22Rv1 (cell line): ENCODE measurements at regions not wholly inside any gene's neighbourhood (a gene's known extent, or its start where the extent isn't known, plus 50 kb on each side); places are given as distances from the start of the nearest gene placed in this dataset.

ENCODE experiments used
- H3K27ac ChIP-seq: fragments of 450-650 bp; 2 replicates; pipeline ENCODE4 v1.5.1; 2017
- ZFX ChIP-seq: fragments of 450-650 bp; IDR thresholded peaks from 2 replicates; pipeline ENCODE4 v1.6.1; 2017; ENCODE audit warnings: antibody characterized with exemption, borderline replicate concordance
- TF ChIP-seq, protein P1 (sequence below): fragments of 450-650 bp; IDR thresholded peaks from 2 replicates; pipeline ENCODE4 v1.5.1; 2017; ENCODE audit warnings: mild to moderate bottlenecking

DNA sequence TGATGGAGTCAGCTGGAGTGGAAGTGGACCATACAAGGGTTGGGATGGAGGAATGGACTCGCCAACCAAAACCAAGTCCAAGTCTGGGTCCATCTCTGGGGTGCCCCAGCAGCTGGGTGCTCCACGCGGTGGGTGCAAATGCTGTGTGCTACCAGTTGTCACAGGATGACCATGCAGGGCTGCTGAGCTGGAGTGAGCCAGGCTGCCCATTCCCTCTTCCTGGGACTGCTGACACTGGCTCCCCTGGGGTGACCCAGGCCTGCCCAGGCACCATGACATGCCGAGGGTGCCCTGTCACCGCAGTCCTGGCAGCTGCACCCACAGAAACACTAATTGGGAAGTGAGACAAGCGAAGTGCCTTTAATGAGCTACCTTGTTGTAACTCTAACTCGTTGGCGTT is 140.2 kb downstream of the TPRA1 start:
- no peak for TF ChIP-seq ZFX
- TF ChIP-seq, protein P1, sequence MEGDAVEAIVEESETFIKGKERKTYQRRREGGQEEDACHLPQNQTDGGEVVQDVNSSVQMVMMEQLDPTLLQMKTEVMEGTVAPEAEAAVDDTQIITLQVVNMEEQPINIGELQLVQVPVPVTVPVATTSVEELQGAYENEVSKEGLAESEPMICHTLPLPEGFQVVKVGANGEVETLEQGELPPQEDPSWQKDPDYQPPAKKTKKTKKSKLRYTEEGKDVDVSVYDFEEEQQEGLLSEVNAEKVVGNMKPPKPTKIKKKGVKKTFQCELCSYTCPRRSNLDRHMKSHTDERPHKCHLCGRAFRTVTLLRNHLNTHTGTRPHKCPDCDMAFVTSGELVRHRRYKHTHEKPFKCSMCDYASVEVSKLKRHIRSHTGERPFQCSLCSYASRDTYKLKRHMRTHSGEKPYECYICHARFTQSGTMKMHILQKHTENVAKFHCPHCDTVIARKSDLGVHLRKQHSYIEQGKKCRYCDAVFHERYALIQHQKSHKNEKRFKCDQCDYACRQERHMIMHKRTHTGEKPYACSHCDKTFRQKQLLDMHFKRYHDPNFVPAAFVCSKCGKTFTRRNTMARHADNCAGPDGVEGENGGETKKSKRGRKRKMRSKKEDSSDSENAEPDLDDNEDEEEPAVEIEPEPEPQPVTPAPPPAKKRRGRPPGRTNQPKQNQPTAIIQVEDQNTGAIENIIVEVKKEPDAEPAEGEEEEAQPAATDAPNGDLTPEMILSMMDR: no peak
- no peak overlapping the region for H3K27ac ChIP-seq

DNA sequence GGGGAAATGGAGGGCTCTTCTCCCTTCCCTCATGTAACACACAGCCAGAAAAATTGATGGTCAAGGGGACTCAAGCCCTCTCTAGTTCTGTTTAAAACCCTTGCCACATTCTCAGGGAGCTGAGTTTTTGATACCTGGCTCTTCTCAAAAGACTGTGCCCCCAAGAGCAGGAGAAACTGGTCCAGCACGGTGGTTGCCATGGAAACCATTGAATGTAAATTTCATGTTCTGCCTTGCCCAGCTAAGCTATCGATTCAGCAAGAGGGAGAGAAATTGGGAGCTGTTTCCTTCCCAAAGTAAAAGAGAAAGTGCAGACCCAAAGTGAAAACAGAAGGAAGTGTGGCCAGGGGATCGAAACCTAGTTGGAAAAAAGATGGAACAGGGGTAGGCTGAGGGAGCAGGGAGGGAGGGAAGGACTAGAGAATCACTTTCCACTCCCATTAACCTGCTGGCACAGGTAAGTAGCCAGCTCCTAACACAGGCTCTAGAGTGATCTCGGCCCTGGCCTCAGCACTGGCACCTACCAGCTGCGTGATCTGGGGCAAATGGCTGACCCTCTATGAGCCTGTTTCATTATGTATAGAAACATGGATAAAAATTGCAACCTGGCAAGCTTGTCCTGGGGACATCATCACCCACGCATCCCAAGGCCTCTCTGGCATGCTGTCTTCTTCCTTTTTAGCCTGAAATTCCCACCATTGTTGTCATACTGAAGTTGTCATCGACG is 140.9 kb downstream of the TPRA1 start:
- no peak for TF ChIP-seq ZFX
- TF ChIP-seq, protein P1: no peak
- no peak overlapping the region for H3K27ac ChIP-seq

DNA sequence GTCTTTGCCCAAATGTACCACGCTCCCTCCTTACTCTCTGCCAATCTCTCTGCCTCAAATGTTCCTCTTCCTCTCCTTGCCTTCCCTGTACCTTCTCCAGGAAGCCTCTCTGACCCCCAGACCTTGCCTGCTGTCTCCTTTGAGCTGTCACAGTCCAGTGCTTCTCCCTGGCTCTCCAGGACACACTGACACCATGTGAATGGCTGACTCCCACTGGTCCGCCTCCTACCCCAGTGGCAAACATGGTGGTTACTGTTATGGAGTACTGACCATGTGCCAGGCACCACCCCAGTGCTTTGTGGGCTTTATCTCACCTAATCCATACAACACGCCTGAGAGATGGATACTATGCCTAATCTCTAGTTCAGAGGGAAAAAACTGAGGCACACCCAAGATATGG is 141.9 kb downstream of the TPRA1 start:
- TF ChIP-seq ZFX: no peak
- TF ChIP-seq, protein P1: no peak
- no peak overlapping the region for H3K27ac ChIP-seq

DNA sequence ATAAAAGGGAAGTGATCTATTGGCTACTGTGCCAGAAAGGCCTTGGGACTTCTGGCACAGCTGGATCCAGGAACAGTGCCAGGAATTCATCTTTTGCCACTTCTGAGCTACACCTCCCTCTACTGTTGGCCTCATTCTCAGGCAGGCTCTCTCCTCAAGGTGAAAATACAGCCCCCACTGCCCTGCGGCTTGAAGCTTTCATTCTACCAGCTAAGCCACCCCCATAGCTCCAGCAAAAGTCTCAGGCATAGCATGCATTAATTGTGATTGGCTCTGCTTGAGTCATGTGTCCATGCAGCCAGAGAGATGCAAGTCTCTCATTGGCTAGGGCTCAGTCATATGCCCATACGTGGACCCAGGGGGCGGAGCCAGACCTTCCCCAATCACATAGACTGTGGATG is 142.4 kb downstream of the TPRA1 start:
- H3K27ac ChIP-seq: no peak overlapping the region
- TF ChIP-seq ZFX: no peak
- TF ChIP-seq, protein P1: no peak

DNA sequence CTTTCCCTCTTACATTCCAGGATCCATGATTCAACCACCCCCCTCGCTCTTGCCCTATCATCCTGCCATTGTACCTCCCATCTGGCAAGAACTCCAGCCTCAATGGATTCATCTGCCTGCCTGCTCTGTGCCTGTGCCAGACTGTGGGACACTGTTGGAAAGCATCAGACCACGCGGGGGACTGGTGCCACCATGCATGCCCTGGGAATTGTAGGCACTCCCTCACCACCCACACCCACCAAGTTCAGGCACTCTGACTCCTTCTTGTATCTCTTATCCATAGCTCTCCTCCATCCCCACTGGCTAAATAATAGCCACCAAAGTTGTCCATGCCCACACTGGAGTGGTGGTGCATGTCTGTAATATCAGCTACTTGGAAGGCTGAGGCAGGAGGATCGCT is 143.8 kb downstream of the TPRA1 start:
- TF ChIP-seq, protein P1: no peak
- no peak for TF ChIP-seq ZFX
- H3K27ac ChIP-seq: no peak overlapping the region

DNA sequence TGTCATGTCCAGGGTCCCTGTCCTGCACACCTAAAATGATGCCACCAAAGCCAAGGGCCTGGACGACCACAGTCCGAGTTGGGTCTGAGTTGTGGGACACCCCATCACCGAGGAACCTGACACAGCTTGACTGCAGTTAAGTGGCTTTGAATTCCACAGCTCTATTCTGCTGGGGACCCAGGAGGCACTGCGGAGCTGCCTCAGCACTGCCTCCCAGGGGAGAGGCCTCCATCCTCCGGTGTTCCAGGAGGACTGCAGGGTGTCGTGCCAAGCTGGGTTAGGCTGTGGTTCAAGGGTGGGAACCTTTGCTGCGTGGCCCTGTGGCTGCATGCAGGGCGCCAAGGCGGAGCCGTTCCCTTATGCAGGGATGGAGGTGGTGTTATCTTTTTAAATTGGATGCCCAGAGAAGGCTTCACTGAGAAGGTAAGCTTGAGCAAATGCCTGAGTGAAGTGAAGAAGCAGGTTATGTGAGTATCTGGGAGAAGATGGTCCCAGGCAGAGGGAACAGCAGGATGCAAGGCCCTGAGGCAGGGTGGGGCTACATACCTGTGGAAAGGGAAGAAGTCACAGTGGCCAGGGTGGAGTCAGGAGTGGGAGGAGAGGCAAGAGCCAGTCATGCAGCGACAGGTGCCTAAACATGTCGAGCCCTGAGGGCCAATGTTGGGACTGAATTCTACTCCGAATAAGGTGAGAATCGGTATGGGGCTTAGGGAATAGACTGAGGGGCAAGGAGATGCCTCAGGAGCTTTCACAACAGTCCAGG is 144.8 kb downstream of the TPRA1 start:
- H3K27ac ChIP-seq: no peak overlapping the region
- no peak for TF ChIP-seq ZFX
- TF ChIP-seq, protein P1: no peak

DNA sequence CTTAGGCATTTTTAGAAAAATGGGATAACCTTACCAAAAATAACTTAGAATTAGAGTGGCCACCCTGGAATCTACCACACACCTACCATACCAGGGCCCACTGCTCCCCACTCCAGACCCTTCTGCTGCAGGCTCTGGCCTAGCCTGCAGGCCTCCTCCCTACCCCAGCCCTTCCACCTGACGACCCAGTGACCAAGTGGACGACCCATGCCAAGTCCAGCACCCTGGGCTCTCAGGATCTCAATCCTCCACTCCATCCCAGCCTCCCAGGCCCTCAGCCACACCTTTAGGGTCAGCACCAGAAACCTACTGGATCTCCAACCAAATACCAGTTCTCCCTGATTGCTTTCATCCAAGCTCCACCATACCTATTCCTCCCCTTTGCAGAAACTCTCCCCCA is 145.8 kb downstream of the TPRA1 start:
- H3K27ac ChIP-seq: no peak overlapping the region
- TF ChIP-seq, protein P1: no peak
- TF ChIP-seq ZFX: no peak
